Skin of body (tissue), 1 donor: ENCODE measurements at regions not wholly inside any gene's neighbourhood (a gene's known extent, or its start where the extent isn't known, plus 50 kb on each side); places are given as distances from the start of the nearest gene placed in this dataset.

Experiments used
- DNase-seq: peaks from one replicate; lab custom pipeline; 2025; lab: John Stamatoyannopoulos, UW

- no peak for DNase-seq
Measured at GRCh38 chr4:14035076-14035475, 407.6 kb upstream of the BOD1L1 start.

- DNase-seq: no peak
Measured at GRCh38 chr4:14043203-14043602, 415.7 kb upstream of the BOD1L1 start.

GRCh38 chr4:14046642-14047041 is 419.1 kb upstream of the BOD1L1 start:
- no peak for DNase-seq

GRCh38 chr4:14047840-14048239 is 420.3 kb upstream of the BOD1L1 start:
- no peak for DNase-seq

GRCh38 chr4:14049946-14050345 is 422.4 kb upstream of the BOD1L1 start:
- no peak for DNase-seq

- DNase-seq: no peak
Measured at GRCh38 chr4:14053291-14053690, 425.8 kb upstream of the BOD1L1 start.

- DNase-seq: no peak
Measured at GRCh38 chr4:14054391-14054790, 426.9 kb upstream of the BOD1L1 start.

- no peak for DNase-seq
Measured at GRCh38 chr4:14059006-14059405, 431.5 kb upstream of the BOD1L1 start.

- DNase-seq: no peak
Measured at GRCh38 chr4:14064984-14065383, 437.5 kb upstream of the BOD1L1 start.

GRCh38 chr4:14065406-14065805 is 437.9 kb upstream of the BOD1L1 start:
- no peak for DNase-seq

- no peak for DNase-seq
Measured at GRCh38 chr4:14066979-14067378, 439.5 kb upstream of the BOD1L1 start.

- DNase-seq: no peak
Measured at GRCh38 chr4:14069886-14070285, 442.4 kb upstream of the BOD1L1 start.

- no peak for DNase-seq
Measured at GRCh38 chr4:14070289-14070880, 442.9 kb upstream of the BOD1L1 start.

GRCh38 chr4:14072506-14072905 is 445.0 kb upstream of the BOD1L1 start:
- DNase-seq: no peak

GRCh38 chr4:14076776-14077175 is 449.3 kb upstream of the BOD1L1 start:
- no peak for DNase-seq

- no peak for DNase-seq
Measured at GRCh38 chr4:14078326-14078725, 450.8 kb upstream of the BOD1L1 start.

GRCh38 chr4:14079601-14080000 is 452.1 kb upstream of the BOD1L1 start:
- no peak for DNase-seq

GRCh38 chr4:14083150-14083549 is 455.6 kb upstream of the BOD1L1 start:
- no peak for DNase-seq

- DNase-seq: no peak
Measured at GRCh38 chr4:14084598-14084997, 457.1 kb upstream of the BOD1L1 start.

GRCh38 chr4:14087459-14087858 is 459.9 kb upstream of the BOD1L1 start:
- no peak for DNase-seq

GRCh38 chr4:14087921-14088320 is 460.4 kb upstream of the BOD1L1 start:
- DNase-seq: no peak

GRCh38 chr4:14091531-14091930 is 464.0 kb upstream of the BOD1L1 start:
- no peak for DNase-seq

GRCh38 chr4:14091966-14092365 is 464.4 kb upstream of the BOD1L1 start:
- no peak for DNase-seq

GRCh38 chr4:14092741-14093140 is 465.2 kb upstream of the BOD1L1 start:
- no peak for DNase-seq
